ENCODE measurements at regions not wholly inside any gene's neighbourhood (a gene's known extent, or its start where the extent isn't known, plus 50 kb on each side); places are given as distances from the start of the nearest gene placed in this dataset.

DNA sequence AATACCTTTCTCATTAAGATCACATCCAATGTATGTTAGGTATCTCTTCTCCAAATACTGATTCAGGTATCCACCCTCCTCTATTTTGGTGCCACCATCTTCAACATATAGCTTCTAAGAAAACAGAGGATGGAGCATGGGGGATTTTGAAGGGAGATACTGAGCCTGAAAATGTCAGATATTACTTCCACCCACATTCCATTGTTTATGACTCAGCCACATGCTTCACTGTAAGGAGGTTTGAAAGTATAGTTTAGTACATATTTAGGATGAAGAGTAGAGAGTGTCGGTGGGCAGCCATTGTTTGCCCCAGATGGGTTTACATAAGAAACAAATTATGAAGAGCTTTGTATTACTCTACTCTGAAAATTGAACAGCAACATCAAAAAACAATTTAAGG is 286.7 kb downstream of the TFAP2B start:
- POLR2A ChIA-PET, result no interaction called here
- intact Hi-C loops (cut with micrococcal nuclease), result no loop called here
- peaks cover 9% of the 10 kb centered on the region for H3K9me3 Mint-ChIP-seq
- DNase-seq, result no peak
- no peaks in the 10 kb centered on the region for H3K36me3 Mint-ChIP-seq (ENCODE audit: low read depth)
- H3K27ac Mint-ChIP-seq, result no peak overlapping the region
- H3K4me3 Mint-ChIP-seq, result no peak overlapping the region
- no peaks in the 10 kb centered on the region for H3K4me1 Mint-ChIP-seq (ENCODE audit: low read depth)
- ATAC-seq, result no peak
- TF ChIP-seq, protein P1, sequence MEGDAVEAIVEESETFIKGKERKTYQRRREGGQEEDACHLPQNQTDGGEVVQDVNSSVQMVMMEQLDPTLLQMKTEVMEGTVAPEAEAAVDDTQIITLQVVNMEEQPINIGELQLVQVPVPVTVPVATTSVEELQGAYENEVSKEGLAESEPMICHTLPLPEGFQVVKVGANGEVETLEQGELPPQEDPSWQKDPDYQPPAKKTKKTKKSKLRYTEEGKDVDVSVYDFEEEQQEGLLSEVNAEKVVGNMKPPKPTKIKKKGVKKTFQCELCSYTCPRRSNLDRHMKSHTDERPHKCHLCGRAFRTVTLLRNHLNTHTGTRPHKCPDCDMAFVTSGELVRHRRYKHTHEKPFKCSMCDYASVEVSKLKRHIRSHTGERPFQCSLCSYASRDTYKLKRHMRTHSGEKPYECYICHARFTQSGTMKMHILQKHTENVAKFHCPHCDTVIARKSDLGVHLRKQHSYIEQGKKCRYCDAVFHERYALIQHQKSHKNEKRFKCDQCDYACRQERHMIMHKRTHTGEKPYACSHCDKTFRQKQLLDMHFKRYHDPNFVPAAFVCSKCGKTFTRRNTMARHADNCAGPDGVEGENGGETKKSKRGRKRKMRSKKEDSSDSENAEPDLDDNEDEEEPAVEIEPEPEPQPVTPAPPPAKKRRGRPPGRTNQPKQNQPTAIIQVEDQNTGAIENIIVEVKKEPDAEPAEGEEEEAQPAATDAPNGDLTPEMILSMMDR (IDR thresholded peaks at IDR 0.05), result no peak
- no peaks in the 10 kb centered on the region for H3K27me3 Mint-ChIP-seq
- CTCF ChIA-PET, result no interaction called here

DNA sequence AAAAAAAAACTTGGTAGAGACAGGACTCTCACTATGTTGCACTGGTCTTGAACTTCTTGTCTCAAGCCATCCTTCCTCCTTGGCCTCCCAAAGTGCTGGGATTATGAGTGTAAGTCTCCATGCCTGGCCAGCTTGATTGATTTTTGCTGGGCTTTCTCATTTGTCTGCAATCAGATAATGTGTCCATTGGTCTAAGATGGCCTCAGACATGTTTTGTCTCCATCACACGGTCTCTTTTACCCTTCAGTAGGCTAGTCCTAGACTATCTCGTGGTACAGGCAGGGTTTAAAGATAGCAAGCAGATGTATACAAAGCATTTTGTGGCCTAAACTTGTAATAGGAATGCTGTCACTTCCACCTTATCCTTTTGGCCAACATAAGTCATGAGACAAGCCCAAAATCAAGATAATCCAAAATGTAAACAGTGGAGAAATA is 289.1 kb downstream of the TFAP2B start:
- ChIA-PET POLR2A (interaction anchor here (0.7 kb wide), 1 partner anchor 1071 kb away, joined by 3 read pairs; no protein-coding TSS in a partner anchor), CTCF (no interaction called here)
- H3K4me1 Mint-ChIP-seq (ENCODE audit: low read depth), result no peaks in the 10 kb centered on the region
- no peak overlapping the region for H3K4me3 Mint-ChIP-seq
- intact Hi-C loops (cut with micrococcal nuclease), result no loop called here
- TF ChIP-seq, protein P1 (IDR thresholded peaks at IDR 0.05), result no peak
- no peak overlapping the region for H3K27ac Mint-ChIP-seq
- H3K9me3 Mint-ChIP-seq, result peaks cover 9% of the 10 kb centered on the region
- no peaks in the 10 kb centered on the region for H3K36me3 Mint-ChIP-seq (ENCODE audit: low read depth)
- DNase-seq, result no peak
- no peak for ATAC-seq
- H3K27me3 Mint-ChIP-seq, result no peaks in the 10 kb centered on the region

DNA sequence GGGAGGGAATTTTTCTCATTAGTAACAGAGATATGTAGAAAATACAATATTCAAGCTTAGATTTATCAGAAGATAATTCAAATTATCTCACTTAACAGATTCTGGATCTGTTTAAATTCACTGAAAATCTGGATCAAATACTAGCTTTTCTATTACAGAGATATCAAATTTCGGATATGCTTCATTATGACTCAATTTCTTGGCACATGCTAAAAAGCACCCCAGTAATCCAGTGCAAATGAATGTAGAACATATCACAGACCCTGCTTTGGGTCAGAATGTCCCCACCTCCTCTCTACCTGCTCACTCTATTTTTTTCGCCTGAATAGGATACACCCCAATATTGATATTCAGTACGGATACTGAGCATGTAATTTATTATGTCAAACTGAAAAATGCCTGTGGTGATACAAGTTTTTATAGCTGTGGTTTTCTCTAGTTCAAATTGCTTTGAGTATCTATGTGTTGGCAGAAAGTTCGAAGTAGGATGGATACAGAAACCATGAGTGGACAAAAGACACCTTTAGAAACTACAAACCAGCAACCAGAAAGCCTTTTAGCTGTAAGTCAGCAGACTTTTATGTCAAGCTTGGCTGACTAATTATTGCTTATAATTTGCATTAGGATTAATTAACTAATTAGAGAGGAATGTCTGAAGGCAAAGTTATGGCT is 290.0 kb downstream of the TFAP2B start:
- intact Hi-C loops (cut with micrococcal nuclease), result no loop called here
- CTCF ChIA-PET, result no interaction called here
- H3K36me3 Mint-ChIP-seq (ENCODE audit: low read depth), result no peaks in the 10 kb centered on the region
- no peak overlapping the region for H3K4me3 Mint-ChIP-seq
- no peaks in the 10 kb centered on the region for H3K27me3 Mint-ChIP-seq
- no peaks in the 10 kb centered on the region for H3K4me1 Mint-ChIP-seq (ENCODE audit: low read depth)
- peaks cover 9% of the 10 kb centered on the region for H3K9me3 Mint-ChIP-seq
- TF ChIP-seq, protein P1 (IDR thresholded peaks at IDR 0.05), result no peak
- DNase-seq, result no peak
- POLR2A ChIA-PET, result interaction anchor here (0.6 kb wide), 1 partner anchor 166 kb away, joined by 3 read pairs; no protein-coding TSS in a partner anchor
- ATAC-seq, result no peak
- H3K27ac Mint-ChIP-seq, result no peak overlapping the region

DNA sequence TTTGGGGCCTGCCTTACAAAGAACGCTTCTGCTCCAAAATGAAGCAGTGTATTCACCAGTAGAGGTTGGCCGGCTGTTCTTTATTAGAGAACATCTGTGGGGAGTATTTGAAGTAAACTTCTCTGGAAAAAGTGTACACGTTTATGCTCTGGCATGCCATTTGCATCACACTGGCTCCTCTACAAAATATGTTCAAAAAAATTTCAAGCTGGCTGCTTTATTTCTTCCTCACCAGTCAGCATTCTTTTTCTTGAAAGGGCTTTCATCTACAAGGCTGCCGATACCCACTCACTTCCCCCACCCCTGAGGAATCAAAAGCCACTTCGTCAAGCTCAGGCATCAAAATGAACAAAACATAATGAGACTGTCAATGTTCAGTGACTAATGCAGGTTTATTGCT is 294.1 kb downstream of the TFAP2B start:
- H3K27ac Mint-ChIP-seq, result no peak overlapping the region
- H3K9me3 Mint-ChIP-seq, result peaks cover 5% of the 10 kb centered on the region
- DNase-seq (no peak), ATAC-seq (no peak)
- TF ChIP-seq, protein P1 (IDR thresholded peaks at IDR 0.05), result no peak
- no peaks in the 10 kb centered on the region for H3K27me3 Mint-ChIP-seq
- ChIA-PET CTCF (interaction anchor here (1.4 kb wide), 1 partner anchor 33 kb away, joined by 3 read pairs; no protein-coding TSS in a partner anchor), POLR2A (no interaction called here)
- H3K4me3 Mint-ChIP-seq, result no peak overlapping the region
- no peaks in the 10 kb centered on the region for H3K4me1 Mint-ChIP-seq (ENCODE audit: low read depth)
- intact Hi-C loops (cut with micrococcal nuclease), result no loop called here
- H3K36me3 Mint-ChIP-seq (ENCODE audit: low read depth), result no peaks in the 10 kb centered on the region

DNA sequence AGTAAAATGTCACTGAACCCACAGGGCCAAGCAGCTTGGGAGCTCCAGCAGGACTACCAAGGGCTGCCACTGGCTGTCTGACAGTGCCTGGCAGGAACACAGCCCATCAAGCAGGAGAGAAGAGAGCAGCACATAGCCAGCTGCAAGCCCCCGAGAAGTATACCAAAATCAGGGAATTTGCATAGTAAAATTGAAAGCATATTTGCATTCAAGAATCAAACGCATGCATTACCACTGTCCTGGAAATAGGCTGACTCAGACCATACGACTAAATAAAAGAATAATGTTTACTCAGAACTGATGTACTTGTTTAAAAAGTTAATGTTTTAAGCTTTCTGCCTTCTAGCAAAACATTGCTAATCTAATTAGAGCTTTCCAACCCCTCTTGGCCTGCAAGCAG is 298.1 kb downstream of the TFAP2B start:
- H3K27ac Mint-ChIP-seq, result no peak overlapping the region
- no peaks in the 10 kb centered on the region for H3K27me3 Mint-ChIP-seq
- DNase-seq (no peak), ATAC-seq (no peak)
- intact Hi-C loops (cut with micrococcal nuclease), result no loop called here
- TF ChIP-seq, protein P1 (IDR thresholded peaks at IDR 0.05), result no peak
- ChIA-PET POLR2A (no interaction called here), CTCF (no interaction called here)
- no peak overlapping the region for H3K4me3 Mint-ChIP-seq
- no peaks in the 10 kb centered on the region for H3K36me3 Mint-ChIP-seq (ENCODE audit: low read depth)
- H3K4me1 Mint-ChIP-seq (ENCODE audit: low read depth), result no peaks in the 10 kb centered on the region
- H3K9me3 Mint-ChIP-seq, result no peaks in the 10 kb centered on the region
